ENCODE measurements at regions not wholly inside any gene's neighbourhood (a gene's known extent, or its start where the extent isn't known, plus 50 kb on each side); places are given as distances from the start of the nearest gene placed in this dataset.

GRCh38 chr13:105908586-105908985, 626.9 kb downstream of the EFNB2 start:
- H3K18ac ChIP-seq (ENCODE audit: low read length) = no peak overlapping the region
- H3K4me1 ChIP-seq (ENCODE audit: control insufficient read depth in 2 of 2, insufficient read depth in 1 of 2, low read depth in 1 of 2, low read length in 2 of 2) = no peaks in the 10 kb centered on the region
- H3K4me2 ChIP-seq (ENCODE audit: insufficient read depth, low read length, poor library complexity, severe bottlenecking) = no peak overlapping the region
- no peak for DNase-seq (ENCODE audit: low spot score)
- H3K36me3 ChIP-seq (replicated peaks in 1 of 2; ENCODE audit: control insufficient read depth in 2 of 2, insufficient read depth in 2 of 2, low read length in 2 of 2) = no peaks in the 10 kb centered on the region
- H2BK5ac ChIP-seq (ENCODE audit: low read length) = no peak overlapping the region
- no peak overlapping the region for H3K27ac ChIP-seq (replicated peaks; ENCODE audit: low read length)
- no peak overlapping the region for H3K23ac ChIP-seq (ENCODE audit: low read depth, low read length, poor library complexity)
- no peak overlapping the region for H3K14ac ChIP-seq (ENCODE audit: low read length)
- H3K27me3 ChIP-seq (ENCODE audit: control insufficient read depth in 3 of 3, insufficient read depth in 3 of 3, low read depth in 1 of 3, low read length in 3 of 3) = no peaks in the 10 kb centered on the region
- no peak overlapping the region for H3K4ac ChIP-seq (ENCODE audit: low read length)
- no peak overlapping the region for H4K91ac ChIP-seq (ENCODE audit: low read depth, low read length, poor library complexity)
- no peak overlapping the region for H2BK120ac ChIP-seq (ENCODE audit: low read depth, low read length)
- no peaks in the 10 kb centered on the region for H3K9me3 ChIP-seq (replicated peaks in 1 of 2; ENCODE audit: control insufficient read depth in 2 of 2, insufficient read depth in 1 of 2, low read depth in 1 of 2, low read length in 2 of 2)
- H3K79me1 ChIP-seq (ENCODE audit: low read depth, low read length) = no peaks in the 10 kb centered on the region
- H2AK5ac ChIP-seq (ENCODE audit: low read depth, low read length) = no peak overlapping the region
- no peak overlapping the region for H2BK15ac ChIP-seq (ENCODE audit: low read length)
- no CpG with 5 or more reads among the region's 9 CpGs for WGBS, 2 donors (ENCODE audit: extremely low coverage in 2 of 2, insufficient read length in 2 of 2, insufficient replicate concordance in 1 of 2)
- no peak overlapping the region for H2AFZ ChIP-seq (ENCODE audit: low read length)
- no peak overlapping the region for H3K4me3 ChIP-seq (ENCODE audit: low read length in 2 of 2)
- H3K9ac ChIP-seq (ENCODE audit: low read depth, low read length, poor library complexity) = no peak overlapping the region
- no peak overlapping the region for H2BK12ac ChIP-seq (ENCODE audit: low read length)
- no peak overlapping the region for H4K8ac ChIP-seq (ENCODE audit: low read depth, low read length)

- Histone ChIP-seq H3K36me3 (replicated peaks in 1 of 2; ENCODE audit: control insufficient read depth in 2 of 2, insufficient read depth in 2 of 2, low read length in 2 of 2) (no peaks in the 10 kb centered on the region), H3K4me1 (ENCODE audit: control insufficient read depth in 2 of 2, insufficient read depth in 1 of 2, low read depth in 1 of 2, low read length in 2 of 2) (no peaks in the 10 kb centered on the region), H4K91ac (ENCODE audit: low read depth, low read length, poor library complexity) (no peak overlapping the region), H3K79me1 (ENCODE audit: low read depth, low read length) (no peaks in the 10 kb centered on the region), H2BK12ac (ENCODE audit: low read length) (no peak overlapping the region), H3K9ac (ENCODE audit: low read depth, low read length, poor library complexity) (no peak overlapping the region), H3K18ac (ENCODE audit: low read length) (no peak overlapping the region), H3K27me3 (ENCODE audit: control insufficient read depth in 3 of 3, insufficient read depth in 3 of 3, low read depth in 1 of 3, low read length in 3 of 3) (no peaks in the 10 kb centered on the region), H2AK5ac (ENCODE audit: low read depth, low read length) (no peak overlapping the region), H3K23ac (ENCODE audit: low read depth, low read length, poor library complexity) (no peak overlapping the region), H2BK15ac (ENCODE audit: low read length) (no peak overlapping the region), H3K14ac (ENCODE audit: low read length) (no peak overlapping the region), H3K27ac (replicated peaks; ENCODE audit: low read length) (no peak overlapping the region), H2BK5ac (ENCODE audit: low read length) (no peak overlapping the region), H4K8ac (ENCODE audit: low read depth, low read length) (no peak overlapping the region), H2AFZ (ENCODE audit: low read length) (no peak overlapping the region), H3K9me3 (replicated peaks in 1 of 2; ENCODE audit: control insufficient read depth in 2 of 2, insufficient read depth in 1 of 2, low read depth in 1 of 2, low read length in 2 of 2) (no peaks in the 10 kb centered on the region), H2BK120ac (ENCODE audit: low read depth, low read length) (no peak overlapping the region), H3K4me2 (ENCODE audit: insufficient read depth, low read length, poor library complexity, severe bottlenecking) (no peak overlapping the region), H3K4ac (ENCODE audit: low read length) (no peak overlapping the region), H3K4me3 (ENCODE audit: low read length in 2 of 2) (no peak overlapping the region)
- DNase-seq (ENCODE audit: low spot score) = no peak
- WGBS, 2 donors (ENCODE audit: extremely low coverage in 2 of 2, insufficient read length in 2 of 2, insufficient replicate concordance in 1 of 2) = no CpG with 5 or more reads among the region's 3 CpGs
Measured at GRCh38 chr13:105907319-105908019, 628.0 kb downstream of the EFNB2 start.

GRCh38 chr13:105906746-105907145, 628.7 kb downstream of the EFNB2 start:
- H3K4me1 ChIP-seq (ENCODE audit: control insufficient read depth in 2 of 2, insufficient read depth in 1 of 2, low read depth in 1 of 2, low read length in 2 of 2) = no peaks in the 10 kb centered on the region
- no peak overlapping the region for H3K14ac ChIP-seq (ENCODE audit: low read length)
- H2BK5ac ChIP-seq (ENCODE audit: low read length) = no peak overlapping the region
- H3K9me3 ChIP-seq (replicated peaks in 1 of 2; ENCODE audit: control insufficient read depth in 2 of 2, insufficient read depth in 1 of 2, low read depth in 1 of 2, low read length in 2 of 2) = no peaks in the 10 kb centered on the region
- H2BK120ac ChIP-seq (ENCODE audit: low read depth, low read length) = no peak overlapping the region
- H2BK15ac ChIP-seq (ENCODE audit: low read length) = no peak overlapping the region
- no peak overlapping the region for H3K4me3 ChIP-seq (ENCODE audit: low read length in 2 of 2)
- H4K91ac ChIP-seq (ENCODE audit: low read depth, low read length, poor library complexity) = no peak overlapping the region
- no peak overlapping the region for H3K9ac ChIP-seq (ENCODE audit: low read depth, low read length, poor library complexity)
- no peaks in the 10 kb centered on the region for H3K27me3 ChIP-seq (ENCODE audit: control insufficient read depth in 3 of 3, insufficient read depth in 3 of 3, low read depth in 1 of 3, low read length in 3 of 3)
- no peak overlapping the region for H2AK5ac ChIP-seq (ENCODE audit: low read depth, low read length)
- no peak overlapping the region for H4K8ac ChIP-seq (ENCODE audit: low read depth, low read length)
- H3K4me2 ChIP-seq (ENCODE audit: insufficient read depth, low read length, poor library complexity, severe bottlenecking) = no peak overlapping the region
- no peak for DNase-seq (ENCODE audit: low spot score)
- H3K4ac ChIP-seq (ENCODE audit: low read length) = no peak overlapping the region
- no peak overlapping the region for H3K18ac ChIP-seq (ENCODE audit: low read length)
- H3K36me3 ChIP-seq (replicated peaks in 1 of 2; ENCODE audit: control insufficient read depth in 2 of 2, insufficient read depth in 2 of 2, low read length in 2 of 2) = no peaks in the 10 kb centered on the region
- no peak overlapping the region for H2BK12ac ChIP-seq (ENCODE audit: low read length)
- H3K23ac ChIP-seq (ENCODE audit: low read depth, low read length, poor library complexity) = no peak overlapping the region
- no peak overlapping the region for H3K27ac ChIP-seq (replicated peaks; ENCODE audit: low read length)
- no CpG with 5 or more reads among the region's 5 CpGs for WGBS, 2 donors (ENCODE audit: extremely low coverage in 2 of 2, insufficient read length in 2 of 2, insufficient replicate concordance in 1 of 2)
- H3K79me1 ChIP-seq (ENCODE audit: low read depth, low read length) = no peaks in the 10 kb centered on the region
- no peak overlapping the region for H2AFZ ChIP-seq (ENCODE audit: low read length)

GRCh38 chr13:105904034-105904742, 631.3 kb downstream of the EFNB2 start:
- H2BK15ac ChIP-seq (ENCODE audit: low read length) = no peak overlapping the region
- H4K8ac ChIP-seq (ENCODE audit: low read depth, low read length) = no peak overlapping the region
- no peak overlapping the region for H2BK12ac ChIP-seq (ENCODE audit: low read length)
- H3K14ac ChIP-seq (ENCODE audit: low read length) = no peak overlapping the region
- H3K4ac ChIP-seq (ENCODE audit: low read length) = no peak overlapping the region
- no peak overlapping the region for H3K9ac ChIP-seq (ENCODE audit: low read depth, low read length, poor library complexity)
- no peak overlapping the region for H3K23ac ChIP-seq (ENCODE audit: low read depth, low read length, poor library complexity)
- no peak overlapping the region for H3K4me3 ChIP-seq (ENCODE audit: low read length in 2 of 2)
- no peak overlapping the region for H2BK120ac ChIP-seq (ENCODE audit: low read depth, low read length)
- H4K91ac ChIP-seq (ENCODE audit: low read depth, low read length, poor library complexity) = no peak overlapping the region
- no peaks in the 10 kb centered on the region for H3K4me1 ChIP-seq (ENCODE audit: control insufficient read depth in 2 of 2, insufficient read depth in 1 of 2, low read depth in 1 of 2, low read length in 2 of 2)
- H3K4me2 ChIP-seq (ENCODE audit: insufficient read depth, low read length, poor library complexity, severe bottlenecking) = no peak overlapping the region
- no peak overlapping the region for H3K18ac ChIP-seq (ENCODE audit: low read length)
- H3K79me1 ChIP-seq (ENCODE audit: low read depth, low read length) = no peaks in the 10 kb centered on the region
- H2AFZ ChIP-seq (ENCODE audit: low read length) = no peak overlapping the region
- DNase-seq (ENCODE audit: low spot score) = no peak
- no CpG with 5 or more reads among the region's 9 CpGs for WGBS, 2 donors (ENCODE audit: extremely low coverage in 2 of 2, insufficient read length in 2 of 2, insufficient replicate concordance in 1 of 2)
- no peak overlapping the region for H3K27ac ChIP-seq (replicated peaks; ENCODE audit: low read length)
- H3K9me3 ChIP-seq (replicated peaks in 1 of 2; ENCODE audit: control insufficient read depth in 2 of 2, insufficient read depth in 1 of 2, low read depth in 1 of 2, low read length in 2 of 2) = no peaks in the 10 kb centered on the region
- H3K36me3 ChIP-seq (replicated peaks in 1 of 2; ENCODE audit: control insufficient read depth in 2 of 2, insufficient read depth in 2 of 2, low read length in 2 of 2) = no peaks in the 10 kb centered on the region
- no peaks in the 10 kb centered on the region for H3K27me3 ChIP-seq (ENCODE audit: control insufficient read depth in 3 of 3, insufficient read depth in 3 of 3, low read depth in 1 of 3, low read length in 3 of 3)
- no peak overlapping the region for H2BK5ac ChIP-seq (ENCODE audit: low read length)
- H2AK5ac ChIP-seq (ENCODE audit: low read depth, low read length) = no peak overlapping the region

Measured in neuronal stem cell (in vitro differentiated cells).